Effector memory CD8-positive, alpha-beta T cell (primary cell): ENCODE measurements at regions not wholly inside any gene's neighbourhood (a gene's known extent, or its start where the extent isn't known, plus 50 kb on each side); places are given as distances from the start of the nearest gene placed in this dataset.

Source experiments
- ATAC-seq: fragments of 150-1000 bp; cut with Tn5 transposase; replicated peaks from 2 replicates; pipeline ENCODE4 v1.10.0; 2021; ENCODE audit warnings: mild to moderate bottlenecking, moderate library complexity
- DNase-seq, 3 experiments: peaks; one replicate each; pipeline ENCODE4 v3.0.0; 2021
- H3K27ac Mint-ChIP-seq, 2 donors: one replicate each; pipeline ENCODE4 v1.8.0; 2022; ENCODE audit warnings: mild to moderate bottlenecking in 2 of 2, mixed read lengths in 2 of 2, moderate library complexity in 2 of 2
- H3K27me3 Mint-ChIP-seq, 2 donors: one replicate each; pipeline ENCODE4 v1.8.0; 2022; ENCODE audit warnings: mixed read lengths in 2 of 2
- H3K36me3 Mint-ChIP-seq: one replicate; pipeline ENCODE4 v1.8.0; 2022; ENCODE audit warnings: mild to moderate bottlenecking, moderate library complexity, mixed read lengths; ENCODE audit not compliant: insufficient read depth
- H3K4me1 Mint-ChIP-seq, 2 donors: one replicate each; pipeline ENCODE4 v1.8.0; 2022; ENCODE audit warnings: low read depth in 2 of 2, mixed read lengths in 2 of 2
- H3K4me3 Mint-ChIP-seq, 2 donors: one replicate each; pipeline ENCODE4 v1.8.0; 2022; ENCODE audit warnings: mild to moderate bottlenecking in 2 of 2, mixed read lengths in 2 of 2, moderate library complexity in 2 of 2
- H3K9me3 Mint-ChIP-seq, 2 donors: one replicate each; pipeline ENCODE4 v1.8.0; 2022; ENCODE audit warnings: mixed read lengths in 2 of 2

DNA sequence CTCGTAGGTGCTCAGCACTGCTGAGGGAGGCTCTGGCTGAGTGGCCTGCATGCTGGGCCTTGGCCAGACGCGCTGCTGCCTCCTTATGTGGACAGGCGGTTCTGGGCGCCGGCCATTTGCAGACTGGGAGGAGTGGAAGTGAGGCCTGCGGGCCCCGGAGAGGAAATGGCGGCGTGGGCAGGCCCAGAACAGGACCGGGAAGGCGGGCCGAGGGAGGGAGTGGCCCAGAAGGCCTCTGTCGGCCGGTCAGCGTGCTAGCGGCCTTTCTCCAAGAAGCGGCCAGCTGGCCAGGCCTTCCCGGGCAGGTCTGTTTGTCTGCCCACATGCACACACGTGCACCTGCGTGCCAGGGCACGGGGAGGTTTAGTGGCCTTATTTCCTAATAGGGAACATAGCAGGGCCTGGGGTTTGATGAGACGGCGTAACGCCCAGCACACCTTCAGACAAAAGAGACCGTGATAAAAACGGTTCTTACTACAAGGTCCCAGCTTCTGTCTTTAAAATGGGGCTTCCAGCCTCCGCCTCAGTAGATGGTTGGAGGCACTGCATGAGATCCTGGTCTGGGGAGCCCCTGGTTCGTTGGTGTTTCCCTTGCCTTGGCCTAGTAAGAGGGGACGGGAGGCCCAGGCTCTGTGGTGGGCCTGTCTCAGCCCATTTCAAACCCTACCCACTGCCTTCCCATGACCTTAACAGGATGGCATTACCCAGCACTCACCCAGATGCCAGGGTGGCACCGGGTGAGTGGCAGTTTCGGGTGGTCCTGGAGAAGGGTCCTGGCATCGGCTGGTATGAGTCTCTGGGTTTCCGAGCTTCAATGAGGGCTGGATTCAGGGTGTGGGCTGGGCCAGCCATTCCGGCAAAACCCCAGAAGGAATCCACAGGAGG is 65.1 kb upstream of the PPARA start:
- peaks cover 0 to 15% of the 10 kb centered on the region in 2 donors for H3K4me1 Mint-ChIP-seq
- H3K36me3 Mint-ChIP-seq, result no peaks in the 10 kb centered on the region
- ATAC-seq (no peak), DNase-seq (no peak)
- H3K4me3 Mint-ChIP-seq, result no peak overlapping the region
- H3K9me3 Mint-ChIP-seq, result no peaks in the 10 kb centered on the region
- no peaks in the 10 kb centered on the region for H3K27me3 Mint-ChIP-seq
- H3K27ac Mint-ChIP-seq, result no peak overlapping the region

DNA sequence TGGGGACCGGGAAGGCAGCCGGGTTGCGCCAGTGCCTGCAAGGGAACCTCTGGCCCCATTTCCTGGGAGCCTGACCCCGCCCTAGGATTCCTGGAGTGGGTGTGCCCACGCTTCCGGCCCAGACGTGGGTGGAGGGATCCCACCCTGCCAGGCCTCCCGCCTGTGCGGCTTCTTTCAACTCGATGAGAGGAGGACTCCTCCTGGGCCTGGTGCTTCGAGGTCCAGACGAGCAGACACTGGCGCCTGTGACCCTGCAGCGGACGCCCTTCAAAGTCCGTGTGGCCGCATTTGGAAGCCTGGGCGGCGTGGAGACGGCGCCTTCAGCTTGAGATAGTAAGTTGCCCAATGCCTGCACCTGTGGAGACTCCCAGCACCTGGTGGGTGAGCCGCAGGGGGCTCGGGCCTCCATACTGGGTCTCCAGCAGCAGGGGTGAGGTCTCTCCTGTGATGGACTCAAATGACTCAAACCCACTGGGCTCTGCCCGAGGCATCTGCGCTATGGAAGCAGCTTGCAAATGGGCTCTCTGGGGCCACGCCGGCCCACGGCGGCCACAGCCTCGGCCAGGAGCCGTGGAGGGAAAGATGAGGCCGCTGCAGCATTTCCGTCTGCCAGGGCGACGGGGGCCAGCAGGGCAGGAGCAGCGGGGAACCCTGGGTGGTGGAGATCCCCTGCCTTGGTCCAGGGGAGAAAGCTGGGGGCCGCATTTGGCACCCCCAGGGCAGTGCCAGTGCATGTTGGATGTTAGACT is 64.3 kb upstream of the PPARA start:
- Mint-ChIP-seq H3K36me3 (no peaks in the 10 kb centered on the region), H3K4me3 (no peak overlapping the region), H3K4me1 (peaks cover 0 to 11% of the 10 kb centered on the region in 2 donors), H3K9me3 (no peaks in the 10 kb centered on the region), H3K27ac (no peak overlapping the region), H3K27me3 (no peaks in the 10 kb centered on the region)
- ATAC-seq, result no peak
- DNase-seq, result no peak

- H3K4me1 Mint-ChIP-seq, result peaks cover 0 to 10% of the 10 kb centered on the region in 2 donors
- no peaks in the 10 kb centered on the region for H3K36me3 Mint-ChIP-seq
- no peaks in the 10 kb centered on the region for H3K9me3 Mint-ChIP-seq
- no peak overlapping the region for H3K4me3 Mint-ChIP-seq
- H3K27ac Mint-ChIP-seq, result no peak overlapping the region
- H3K27me3 Mint-ChIP-seq, result no peaks in the 10 kb centered on the region
- DNase-seq, result no peak
- no peak for ATAC-seq
Observed at GRCh38 chr22:46086577-46087335, 63.6 kb upstream of the PPARA start.

- H3K27me3 Mint-ChIP-seq, result no peaks in the 10 kb centered on the region
- no peak overlapping the region for H3K4me3 Mint-ChIP-seq
- H3K36me3 Mint-ChIP-seq, result no peaks in the 10 kb centered on the region
- H3K4me1 Mint-ChIP-seq, result peaks cover 0 to 6% of the 10 kb centered on the region in 2 donors
- H3K27ac Mint-ChIP-seq, result no peak overlapping the region
- DNase-seq, result no peak
- no peak for ATAC-seq
- H3K9me3 Mint-ChIP-seq, result no peaks in the 10 kb centered on the region
Observed at GRCh38 chr22:46087336-46087690, 63.0 kb upstream of the PPARA start.

- Mint-ChIP-seq H3K4me1 (peaks cover 0 to 6% of the 10 kb centered on the region in 2 donors), H3K9me3 (no peaks in the 10 kb centered on the region), H3K27me3 (no peaks in the 10 kb centered on the region), H3K27ac (no peak overlapping the region), H3K4me3 (no peak overlapping the region), H3K36me3 (no peaks in the 10 kb centered on the region)
- no peak for ATAC-seq
- DNase-seq, result no peak
Observed at GRCh38 chr22:46087816-46088277, 62.5 kb upstream of the PPARA start.

GRCh38 chr22:46088541-46089311 is 61.6 kb upstream of the PPARA start:
- Mint-ChIP-seq H3K4me3 (no peak overlapping the region), H3K27ac (no peak overlapping the region), H3K27me3 (no peaks in the 10 kb centered on the region), H3K36me3 (peaks cover 3% of the 10 kb centered on the region), H3K9me3 (no peaks in the 10 kb centered on the region), H3K4me1 (peaks cover 0 to 6% of the 10 kb centered on the region in 2 donors)
- no peak for ATAC-seq
- no peak for DNase-seq

- no peaks in the 10 kb centered on the region for H3K27me3 Mint-ChIP-seq
- H3K4me3 Mint-ChIP-seq, result no peak overlapping the region
- H3K9me3 Mint-ChIP-seq, result no peaks in the 10 kb centered on the region
- ATAC-seq (no peak), DNase-seq (no peak)
- peaks cover 3% of the 10 kb centered on the region for H3K36me3 Mint-ChIP-seq
- H3K27ac Mint-ChIP-seq, result peak overlapping the region in 1 of 2 donors; percentile 35
- peaks cover 0 to 11% of the 10 kb centered on the region in 2 donors for H3K4me1 Mint-ChIP-seq
Observed at GRCh38 chr22:46089426-46090035, 60.8 kb upstream of the PPARA start.

DNA sequence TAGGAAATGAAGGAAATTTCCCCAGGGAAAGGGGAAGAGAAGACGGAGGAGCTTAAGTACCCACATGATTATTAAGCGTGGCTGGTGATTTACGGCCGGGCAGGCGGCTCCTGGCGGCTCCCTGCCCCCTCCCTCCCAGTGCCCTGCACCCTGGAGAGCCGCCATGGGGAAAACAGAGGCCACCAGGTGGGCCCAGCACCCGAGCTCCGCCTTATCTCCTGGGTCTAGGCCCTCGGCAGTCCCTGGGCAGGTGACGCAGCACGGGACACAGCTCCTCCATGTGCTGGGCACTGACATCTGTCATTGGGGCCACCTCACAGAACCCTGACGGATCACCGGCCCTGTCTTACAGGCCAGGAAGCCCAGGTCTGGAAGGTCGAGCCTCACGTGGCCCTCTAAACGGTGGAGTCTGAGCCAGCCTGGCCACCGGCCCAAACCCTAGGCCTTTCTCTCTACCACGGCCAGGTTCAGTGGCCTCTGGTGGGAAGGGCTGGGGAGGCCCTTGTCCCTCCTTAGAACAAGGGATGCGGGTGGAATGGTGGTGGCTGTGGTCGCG is 60.2 kb upstream of the PPARA start:
- peaks cover 3% of the 10 kb centered on the region for H3K36me3 Mint-ChIP-seq
- no peaks in the 10 kb centered on the region for H3K9me3 Mint-ChIP-seq
- no peak overlapping the region for H3K4me3 Mint-ChIP-seq
- H3K27ac Mint-ChIP-seq, result peak overlapping the region in 1 of 2 donors; percentile 35
- DNase-seq (no peak), ATAC-seq (no peak)
- H3K4me1 Mint-ChIP-seq, result peaks cover 0 to 11% of the 10 kb centered on the region in 2 donors
- H3K27me3 Mint-ChIP-seq, result no peaks in the 10 kb centered on the region

DNA sequence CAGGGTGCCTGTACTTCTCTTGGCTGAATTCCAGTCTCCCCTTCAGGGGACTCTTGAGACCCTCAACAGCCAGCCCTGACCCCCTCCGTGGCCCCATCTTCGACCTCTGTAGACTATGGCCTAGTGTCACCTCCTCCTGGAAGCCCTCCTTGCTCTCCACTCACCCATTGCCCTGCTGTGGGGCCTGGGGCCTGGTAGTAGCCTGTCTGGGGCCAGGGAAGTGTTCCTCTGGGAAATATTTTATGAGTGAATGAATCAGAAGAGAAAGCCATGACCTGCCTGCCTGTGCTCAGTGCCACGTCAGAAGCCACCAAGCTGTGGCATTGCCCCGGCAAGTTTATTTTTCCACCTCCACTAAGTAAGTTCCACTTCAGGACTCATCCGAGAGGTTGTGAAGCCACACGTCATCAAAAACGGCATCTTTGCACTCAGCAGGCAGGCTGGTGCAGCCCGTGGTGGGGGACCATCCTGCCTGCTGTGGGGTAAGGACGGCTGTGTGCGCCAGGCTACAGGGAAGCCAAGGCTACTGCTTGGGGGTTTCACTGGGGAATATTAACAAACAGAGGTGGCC is 59.6 kb upstream of the PPARA start:
- Mint-ChIP-seq H3K27me3 (no peaks in the 10 kb centered on the region), H3K36me3 (peaks cover 3% of the 10 kb centered on the region), H3K9me3 (no peaks in the 10 kb centered on the region), H3K4me1 (peaks cover 0 to 11% of the 10 kb centered on the region in 2 donors), H3K27ac (peak overlapping the region in 1 of 2 donors; percentile 31), H3K4me3 (no peak overlapping the region)
- ATAC-seq (no peak), DNase-seq (no peak)

DNA sequence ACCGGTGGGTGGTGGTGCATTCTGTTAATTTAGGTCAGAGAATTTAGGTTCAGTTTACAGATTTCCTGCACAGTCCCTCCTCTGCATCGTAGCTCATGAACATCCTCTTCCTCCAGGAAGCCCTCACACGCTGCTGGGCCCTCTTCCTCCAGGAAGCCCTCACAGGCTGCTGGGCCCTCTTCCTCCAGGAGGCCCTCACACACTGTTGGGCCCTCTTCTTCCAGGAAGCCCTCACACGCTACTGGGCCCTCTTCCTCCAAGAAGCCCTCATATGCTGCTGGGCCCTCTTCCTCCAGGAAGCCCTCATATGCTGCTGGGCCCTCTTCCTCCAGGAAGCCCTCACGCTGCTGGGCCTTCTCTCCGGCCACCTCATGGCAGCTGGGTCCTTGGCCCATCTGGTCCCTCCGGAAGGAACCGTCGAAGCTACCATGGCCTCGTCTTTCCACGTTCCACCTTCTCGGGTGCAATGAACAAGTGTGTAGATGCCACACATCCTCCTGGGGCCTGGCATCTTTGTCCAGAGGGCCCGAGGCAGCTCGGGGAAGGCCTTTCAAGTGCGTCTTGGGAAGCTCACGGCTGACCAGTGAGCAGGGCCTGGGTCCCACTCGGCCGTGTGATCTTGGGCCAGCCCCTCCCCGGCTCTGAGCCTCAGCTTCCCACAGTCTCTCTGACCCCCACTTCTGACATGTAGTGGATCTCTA is 58.9 kb upstream of the PPARA start:
- H3K9me3 Mint-ChIP-seq, result no peaks in the 10 kb centered on the region
- DNase-seq (no peak), ATAC-seq (no peak)
- H3K27me3 Mint-ChIP-seq, result no peaks in the 10 kb centered on the region
- H3K36me3 Mint-ChIP-seq, result peaks cover 3% of the 10 kb centered on the region
- peak overlapping the region in 1 of 2 donors; percentile 31 for H3K27ac Mint-ChIP-seq
- peaks cover 0 to 11% of the 10 kb centered on the region in 2 donors for H3K4me1 Mint-ChIP-seq
- no peak overlapping the region for H3K4me3 Mint-ChIP-seq

- no peak overlapping the region for H3K27ac Mint-ChIP-seq
- H3K4me3 Mint-ChIP-seq, result no peak overlapping the region
- H3K27me3 Mint-ChIP-seq, result no peaks in the 10 kb centered on the region
- H3K36me3 Mint-ChIP-seq, result peaks cover 3% of the 10 kb centered on the region
- no peaks in the 10 kb centered on the region for H3K9me3 Mint-ChIP-seq
- ATAC-seq (no peak), DNase-seq (no peak)
- peaks cover 0 to 7% of the 10 kb centered on the region in 2 donors for H3K4me1 Mint-ChIP-seq
Observed at GRCh38 chr22:46092011-46092410, 58.3 kb upstream of the PPARA start.
